GM12878 (cell line): ENCODE measurements at regions not wholly inside any gene's neighbourhood (a gene's known extent, or its start where the extent isn't known, plus 50 kb on each side); places are given as distances from the start of the nearest gene placed in this dataset.

ENCODE experiments used
- ATAC-seq: fragments of 200-7000 bp; cut with Tn5 transposase; 3 replicates; pipeline ENCODE4 v1.9.1; 2020; ENCODE audit warnings: mild to moderate bottlenecking, moderate library complexity
- BruUV-seq: library from RNA; stranded (reverse); fragments of 400-500 nt; replicated peaks from 2 replicates; lab custom pipeline; 2021; lab: Mats Ljungman, UMichigan
- CTCF ChIA-PET: fragments of 300-600 bp; sonication (Branson Sonifier 250); formaldehyde crosslinking; extraction: SDS; loops from one replicate; lab custom pipeline; 2021; ENCODE audit warnings: inconsistent platforms; lab: Yijun Ruan, JAX
- POLR2A ChIA-PET: fragments of 350-600 bp; formaldehyde crosslinking; extraction: SDS; loops from one replicate; lab custom pipeline; 2021; ENCODE audit warnings: inconsistent platforms; lab: Charles Lee
- RAD21 ChIA-PET: fragments of 300-600 bp; sonication (Branson Sonifier 250); formaldehyde crosslinking; loops from one replicate; lab custom pipeline; 2023; ENCODE audit warnings: antibody characterized with exemption; ENCODE audit not compliant: unreplicated experiment; lab: Charles Lee
- SMC1A ChIA-PET: fragments of 300-600 bp; sonication (Branson Sonifier 250); formaldehyde crosslinking; loops from one replicate; lab custom pipeline; 2023; ENCODE audit not compliant: unreplicated experiment, uncharacterized antibody; lab: Charles Lee
- DNase-seq: peaks from one replicate; pipeline ENCODE4 v3.0.0-alpha.2; 2011; ENCODE audit warnings: low read depth, low spot score
- FAIRE-seq: peaks from 3 replicates; lab custom pipeline; 2011; peaks lifted over from hg19 to GRCh38; lab: Jason Lieb, UNC
- H2AFZ ChIP-seq: 2 replicates; pipeline ENCODE4 v1.6.0; 2011; ENCODE audit warnings: low read depth, low read length, control low read depth; ENCODE audit not compliant: control insufficient read depth
- H3K27ac ChIP-seq: 2 replicates; pipeline ENCODE4 v1.5.1; 2011; ENCODE audit warnings: control low read depth; ENCODE audit not compliant: control insufficient read depth, insufficient read depth
- H3K27me3 ChIP-seq, 2 experiments: replicated peaks in 1 of 2; 2 replicates each; pipeline versions ENCODE4 v1.6.0 to v1.6.1; 2011; ENCODE audit warnings: low read length in 1 of 2; ENCODE audit not compliant: control insufficient read depth in 2 of 2, insufficient read depth in 2 of 2
- H3K36me3 ChIP-seq, 2 experiments: 2 replicates each; pipeline ENCODE4 v1.5.1; 2011; ENCODE audit warnings: low read length in 1 of 2; ENCODE audit not compliant: control insufficient read depth in 2 of 2, insufficient read depth in 2 of 2
- H3K4me1 ChIP-seq: 2 replicates; pipeline ENCODE4 v1.6.1; 2011; ENCODE audit warnings: mild to moderate bottlenecking, low read length, moderate library complexity, mixed read lengths; ENCODE audit not compliant: control insufficient read depth, insufficient read depth
- H3K4me2 ChIP-seq: 2 replicates; pipeline ENCODE4 v1.6.0; 2011; ENCODE audit warnings: control low read depth; ENCODE audit not compliant: control insufficient read depth, insufficient read depth
- H3K4me3 ChIP-seq: fragments of 200-600 bp; sonication (generic); 2 replicates; pipeline ENCODE4 v1.5.1; 2016
- H3K79me2 ChIP-seq: 2 replicates; pipeline ENCODE4 v1.6.0; 2011; ENCODE audit warnings: low read length; ENCODE audit not compliant: control insufficient read depth, insufficient read depth
- H3K9ac ChIP-seq: 2 replicates; pipeline ENCODE4 v1.8.0; 2011; ENCODE audit warnings: low read length, control low read depth, mixed read lengths; ENCODE audit not compliant: control insufficient read depth, insufficient read depth
- H3K9me3 ChIP-seq: replicated peaks from 3 replicates; pipeline ENCODE4 v1.5.1; 2011; ENCODE audit warnings: mild to moderate bottlenecking, low read length; ENCODE audit not compliant: control insufficient read depth, insufficient read depth
- H4K20me1 ChIP-seq: 2 replicates; pipeline ENCODE4 v1.6.0; 2011; ENCODE audit not compliant: control insufficient read depth, insufficient read depth
- JUNB ChIP-seq: IDR thresholded peaks from 2 replicates; pipeline ENCODE4 v1.6.1; 2016; ENCODE audit warnings: antibody characterized with exemption, mild to moderate bottlenecking
- KAT2A ChIP-seq: conservative IDR thresholded peaks from 2 replicates; pipeline ENCODE4 v1.6.1; 2011; ENCODE audit warnings: low read depth, low read length; ENCODE audit not compliant: control insufficient read depth
- TAF1 ChIP-seq: IDR thresholded peaks from 2 replicates; pipeline ENCODE4 v1.6.1; 2011; ENCODE audit warnings: mild to moderate bottlenecking, low read depth, low read length, borderline replicate concordance
- ZNF384 ChIP-seq: IDR thresholded peaks from 2 replicates; pipeline ENCODE4 v1.6.1; 2012; ENCODE audit warnings: low read depth, mild to moderate bottlenecking, low read length, improper control_type of control experiment, borderline replicate concordance
- WGBS: methylation state at CpG from one replicate; pipeline ENCODE4 v1.1.6; 2016; ENCODE audit warnings: low lambda C conversion rate; ENCODE audit not compliant: insufficient replicate concordance, insufficient coverage; ENCODE audit errors: missing lambda C conversion rate; 5-methylcytosine and 5-hydroxymethylcytosine counted together
- in situ Hi-C: fragments of 300-500 bp; cut with MboI; formaldehyde crosslinking; loops from 9 replicates; pipeline ENCODE4 v1.14.3; 2018; ENCODE audit warnings: mixed read lengths
- intact Hi-C: fragments of 100-400 bp; cut with micrococcal nuclease; formaldehyde crosslinking; loops from one replicate; pipeline ENCODE4 v1.14.2; 2022; ENCODE audit not compliant: unreplicated experiment
- TF ChIP-seq, protein P1 (sequence below): IDR thresholded peaks from 2 replicates; pipeline ENCODE4 v1.6.1; 2012; ENCODE audit warnings: low read length, inconsistent platforms

GRCh38 chr4:56149591-56149990 is 200.8 kb downstream of the CEP135 start:
- H3K9me3 ChIP-seq = no peaks in the 10 kb centered on the region
- H3K4me2 ChIP-seq = no peak overlapping the region
- SMC1A ChIA-PET = interaction anchor here (0.7 to 0.8 kb wide), 2 partner anchors 14 to 1178 kb away, joined by 3 read pairs; no protein-coding TSS in a partner anchor
- no peaks in the 10 kb centered on the region for H4K20me1 ChIP-seq
- CTCF ChIA-PET = no interaction called here
- RAD21 ChIA-PET = no interaction called here
- POLR2A ChIA-PET = no interaction called here
- BruUV-seq = no TSS peak
- TF ChIP-seq TAF1 = no peak
- TF ChIP-seq JUNB = no peak
- TF ChIP-seq, protein P1, sequence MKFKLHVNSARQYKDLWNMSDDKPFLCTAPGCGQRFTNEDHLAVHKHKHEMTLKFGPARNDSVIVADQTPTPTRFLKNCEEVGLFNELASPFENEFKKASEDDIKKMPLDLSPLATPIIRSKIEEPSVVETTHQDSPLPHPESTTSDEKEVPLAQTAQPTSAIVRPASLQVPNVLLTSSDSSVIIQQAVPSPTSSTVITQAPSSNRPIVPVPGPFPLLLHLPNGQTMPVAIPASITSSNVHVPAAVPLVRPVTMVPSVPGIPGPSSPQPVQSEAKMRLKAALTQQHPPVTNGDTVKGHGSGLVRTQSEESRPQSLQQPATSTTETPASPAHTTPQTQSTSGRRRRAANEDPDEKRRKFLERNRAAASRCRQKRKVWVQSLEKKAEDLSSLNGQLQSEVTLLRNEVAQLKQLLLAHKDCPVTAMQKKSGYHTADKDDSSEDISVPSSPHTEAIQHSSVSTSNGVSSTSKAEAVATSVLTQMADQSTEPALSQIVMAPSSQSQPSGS = no peak
- H3K4me3 ChIP-seq = no peak overlapping the region
- ATAC-seq = no peak
- no peaks in the 10 kb centered on the region for H3K27me3 ChIP-seq
- no peak for FAIRE-seq
- WGBS = 47% methylated on average over 2 of the region's 2 CpGs
- no peak overlapping the region for H3K9ac ChIP-seq
- no peaks in the 10 kb centered on the region for H3K36me3 ChIP-seq
- intact Hi-C loops (no loop called here), in situ Hi-C loops (no loop called here)
- DNase-seq = no peak
- no peak overlapping the region for H3K27ac ChIP-seq
- H2AFZ ChIP-seq = no peak overlapping the region
- H3K79me2 ChIP-seq = no peaks in the 10 kb centered on the region
- no peaks in the 10 kb centered on the region for H3K4me1 ChIP-seq

GRCh38 chr4:56148428-56148827 is 199.7 kb downstream of the CEP135 start:
- no peaks in the 10 kb centered on the region for H3K9me3 ChIP-seq
- H3K4me3 ChIP-seq = no peak overlapping the region
- no peak overlapping the region for H2AFZ ChIP-seq
- intact Hi-C loops (no loop called here), in situ Hi-C loops (no loop called here)
- DNase-seq = no peak
- ChIA-PET SMC1A (no interaction called here), CTCF (interaction anchor here (0.6 kb wide), 1 partner anchor 477 kb away, joined by 4 read pairs; no protein-coding TSS in a partner anchor), POLR2A (no interaction called here), RAD21 (no interaction called here)
- no peak overlapping the region for H3K4me2 ChIP-seq
- no peaks in the 10 kb centered on the region for H4K20me1 ChIP-seq
- H3K27ac ChIP-seq = no peak overlapping the region
- 25% methylated on average over 2 of the region's 2 CpGs for WGBS
- no peak for TF ChIP-seq KAT2A
- TF ChIP-seq ZNF384 = no peak
- H3K36me3 ChIP-seq = no peaks in the 10 kb centered on the region
- H3K4me1 ChIP-seq = no peaks in the 10 kb centered on the region
- BruUV-seq = no TSS peak
- no peak overlapping the region for H3K9ac ChIP-seq
- no peaks in the 10 kb centered on the region for H3K79me2 ChIP-seq
- no peak for ATAC-seq
- no peak for FAIRE-seq
- H3K27me3 ChIP-seq = no peaks in the 10 kb centered on the region
